HEK293T (cell line): ENCODE measurements at regions not wholly inside any gene's neighbourhood (a gene's known extent, or its start where the extent isn't known, plus 50 kb on each side); places are given as distances from the start of the nearest gene placed in this dataset.

Experiments used
- BHLHE40 ChIP-seq: fragments of 450-650 bp; IDR thresholded peaks from 2 replicates; pipeline ENCODE4 v1.6.1; 2016; ENCODE audit warnings: mild to moderate bottlenecking, moderate library complexity, borderline replicate concordance
- ELF4 ChIP-seq: fragments of 450-650 bp; IDR thresholded peaks from 2 replicates; pipeline ENCODE4 v1.6.1; 2017; ENCODE audit warnings: antibody characterized with exemption
- FOXA1 ChIP-seq: fragments of 450-650 bp; IDR thresholded peaks from 2 replicates; pipeline ENCODE4 v1.6.1; 2016; ENCODE audit warnings: mild to moderate bottlenecking
- FOXK2 ChIP-seq: fragments of 450-650 bp; IDR thresholded peaks from 2 replicates; pipeline ENCODE4 v1.6.1; 2016; ENCODE audit warnings: mild to moderate bottlenecking
- FOXM1 ChIP-seq: fragments of 450-650 bp; IDR thresholded peaks from 2 replicates; pipeline ENCODE4 v1.6.1; 2017; ENCODE audit warnings: mild to moderate bottlenecking, borderline replicate concordance
- HDGF ChIP-seq: fragments of 450-650 bp; IDR thresholded peaks from 2 replicates; pipeline ENCODE4 v1.6.1; 2017; ENCODE audit warnings: antibody characterized with exemption, borderline replicate concordance
- LEF1 ChIP-seq: fragments of 450-650 bp; IDR thresholded peaks from 2 replicates; pipeline ENCODE4 v1.6.1; 2017; ENCODE audit warnings: mild to moderate bottlenecking, borderline replicate concordance
- NFRKB ChIP-seq: fragments of 450-650 bp; IDR thresholded peaks from 2 replicates; pipeline ENCODE4 v1.6.1; 2016; ENCODE audit warnings: mild to moderate bottlenecking, moderate library complexity
- PKNOX1 ChIP-seq: fragments of 450-650 bp; IDR thresholded peaks from 2 replicates; pipeline ENCODE4 v1.6.1; 2016
- SP1 ChIP-seq: fragments of 450-650 bp; IDR thresholded peaks from 2 replicates; pipeline ENCODE4 v1.6.1; 2017
- SUZ12 ChIP-seq: fragments of 450-650 bp; IDR thresholded peaks from 2 replicates; pipeline ENCODE4 v1.6.1; 2016; ENCODE audit warnings: mild to moderate bottlenecking
- TARDBP ChIP-seq: fragments of 450-650 bp; IDR thresholded peaks from 2 replicates; pipeline ENCODE4 v1.6.1; 2016
- ZNF384 ChIP-seq: fragments of 450-650 bp; IDR thresholded peaks from 2 replicates; pipeline ENCODE4 v1.6.1; 2016

- TF ChIP-seq FOXK2: no peak
- TF ChIP-seq BHLHE40: no peak
- no peak for TF ChIP-seq FOXM1
- TF ChIP-seq TARDBP: no peak
- no peak for TF ChIP-seq SP1
- TF ChIP-seq FOXA1: no peak
- TF ChIP-seq HDGF: no peak
- no peak for TF ChIP-seq SUZ12
- TF ChIP-seq PKNOX1: no peak
- no peak for TF ChIP-seq ELF4
- TF ChIP-seq LEF1: no peak
- no peak for TF ChIP-seq ZNF384
- no peak for TF ChIP-seq NFRKB
Measured at GRCh38 chr22:48939441-48940265, 888.0 kb downstream of the BRD1 start.
